K562 (cell line): ENCODE measurements at regions not wholly inside any gene's neighbourhood (a gene's known extent, or its start where the extent isn't known, plus 50 kb on each side); places are given as distances from the start of the nearest gene placed in this dataset.

Experiments used
- ATAC-seq: fragments of 200-7000 bp; cut with Tn5 transposase; 3 replicates; pipeline ENCODE4 v1.9.1; 2020; ENCODE audit warnings: moderate library complexity
- BruUV-seq: library from RNA; stranded (reverse); fragments of 400-500 nt; replicated peaks from 2 replicates; lab custom pipeline; 2021; lab: Mats Ljungman, UMichigan
- CTCF ChIA-PET: fragments of 300-600 bp; formaldehyde crosslinking; extraction: SDS; loops from one replicate; lab custom pipeline; 2021; ENCODE audit warnings: low intra/inter-chr PET ratio; lab: Yijun Ruan, JAX
- POLR2A ChIA-PET: fragments of 300-600, 350-650 bp; sonication (Branson Sonifier 250); formaldehyde crosslinking; extraction: SDS; loops from one replicate; lab custom pipeline; 2021; ENCODE audit warnings: antibody characterized with exemption, inconsistent platforms; lab: Yijun Ruan, JAX
- DNase-seq, 4 experiments: peaks; one replicate each; pipeline versions ENCODE4 v3.0.0 to v3.0.0-alpha.2; 2011 to 2018; ENCODE audit warnings: low spot score in 3 of 4, mixed read lengths in 3 of 4; ENCODE audit errors: extremely low read depth in 1 of 4
- FAIRE-seq: peaks from 2 replicates; lab custom pipeline; 2011; peaks lifted over from hg19 to GRCh38; lab: Jason Lieb, UNC
- H2AFZ ChIP-seq: 2 replicates; pipeline ENCODE4 v1.6.0; 2011; ENCODE audit warnings: low read depth, low read length, control low read depth, inconsistent platforms
- H3K27ac ChIP-seq: fragments of 200-600 bp; 3 replicates; pipeline ENCODE4 v1.8.0; 2011; ENCODE audit warnings: low read depth, mild to moderate bottlenecking, control low read depth, inconsistent platforms, low read length, moderate library complexity, mixed read lengths; ENCODE audit errors: extremely low read depth
- H3K27me3 ChIP-seq, 2 experiments: fragments of 300-600 bp in 1 of 2; 2 replicates in 1 of 2; 3 replicates in 1 of 2; pipeline versions ENCODE4 v1.6.0 to v1.8.0; 2011; ENCODE audit warnings: inconsistent platforms in 2 of 2, low read length in 2 of 2, mild to moderate bottlenecking in 1 of 2, mixed read lengths in 1 of 2, moderate library complexity in 1 of 2; ENCODE audit not compliant: control insufficient read depth in 2 of 2, insufficient read depth in 2 of 2
- H3K36me3 ChIP-seq: fragments of 300-600 bp; 3 replicates; pipeline ENCODE4 v1.8.0; 2011; ENCODE audit warnings: mild to moderate bottlenecking, low read length, inconsistent platforms; ENCODE audit not compliant: control insufficient read depth, insufficient read depth
- H3K4me1 ChIP-seq, 2 experiments: fragments of 200-600 bp in 1 of 2; replicated peaks in 1 of 2; 2 replicates in 1 of 2; 3 replicates in 1 of 2; pipeline versions ENCODE4 v1.5.1 to v1.8.0; 2011; ENCODE audit warnings: inconsistent platforms in 2 of 2, low read length in 2 of 2, mild to moderate bottlenecking in 1 of 2, mixed read lengths in 1 of 2, moderate library complexity in 1 of 2; ENCODE audit not compliant: control insufficient read depth in 2 of 2, insufficient read depth in 2 of 2
- H3K4me2 ChIP-seq: 2 replicates; pipeline ENCODE4 v1.6.1; 2011; ENCODE audit warnings: low read length, control low read depth, inconsistent platforms, mixed read lengths; ENCODE audit not compliant: insufficient read depth
- H3K4me3 ChIP-seq: fragments of 200-600 bp; sonication (generic), shearing (Covaris generic); 2 replicates; pipeline ENCODE4 v1.5.1; 2016; ENCODE audit warnings: control low read depth, inconsistent platforms
- H3K79me2 ChIP-seq: fragments of 200-600 bp; 3 replicates; pipeline ENCODE4 v1.8.0; 2011; ENCODE audit warnings: low read length, inconsistent platforms; ENCODE audit not compliant: control insufficient read depth, insufficient read depth
- H3K9ac ChIP-seq, 2 experiments: 2 replicates each; pipeline versions ENCODE4 v1.6.0 to v1.6.1; 2011; ENCODE audit warnings: low read depth in 2 of 2, low read length in 2 of 2, control low read depth in 1 of 2, inconsistent platforms in 1 of 2, mild to moderate bottlenecking in 1 of 2, mixed read lengths in 1 of 2; ENCODE audit not compliant: insufficient read depth in 1 of 2
- H3K9me1 ChIP-seq: one replicate; pipeline ENCODE4 v1.6.0; 2011; ENCODE audit warnings: inconsistent platforms, mild to moderate bottlenecking, low read length, moderate library complexity; ENCODE audit not compliant: control insufficient read depth, insufficient read depth
- H3K9me3 ChIP-seq: replicated peaks from 2 replicates; pipeline ENCODE4 v1.5.1; 2011; ENCODE audit warnings: low read depth, low read length, inconsistent platforms; ENCODE audit not compliant: control insufficient read depth, insufficient read depth
- H4K20me1 ChIP-seq: replicated peaks from 2 replicates; pipeline ENCODE4 v1.6.1; 2011; ENCODE audit warnings: low read length, inconsistent platforms, mixed read lengths; ENCODE audit not compliant: control insufficient read depth, insufficient read depth
- CAMTA2 ChIP-seq: fragments of 250-450 bp; sonication (Bioruptor Pico); conservative IDR thresholded peaks from 2 replicates; pipeline ENCODE4 v1.5.1; 2022
- DMBX1 ChIP-seq: fragments of 250-450 bp; sonication (Bioruptor Pico); IDR thresholded peaks from 2 replicates; pipeline ENCODE4 v1.8.0; 2022; ENCODE audit warnings: inconsistent platforms, mild to moderate bottlenecking, moderate library complexity, borderline replicate concordance
- FOS ChIP-seq: IDR thresholded peaks from 3 replicates; pipeline ENCODE4 v1.6.1; 2011; ENCODE audit not compliant: insufficient read length; ENCODE audit errors: extremely low read depth
- FOXP4 ChIP-seq: sonication (generic); formaldehyde crosslinking; IDR thresholded peaks from 2 replicates; pipeline ENCODE4 v1.8.0; 2022; ENCODE audit warnings: mild to moderate bottlenecking, missing genetic modification reagents, borderline replicate concordance
- HMBOX1 ChIP-seq: sonication (generic); IDR thresholded peaks from 2 replicates; pipeline ENCODE4 v1.6.1; 2016
- HMGXB4 ChIP-seq: sonication (generic); formaldehyde crosslinking; IDR thresholded peaks from 2 replicates; pipeline ENCODE4 v1.8.1; 2023; ENCODE audit warnings: mild to moderate bottlenecking, missing genetic modification reagents
- KDM5B ChIP-seq: fragments of 200-600 bp; sonication (generic); IDR thresholded peaks from 2 replicates; pipeline ENCODE4 v1.6.1; 2012; ENCODE audit warnings: low read depth, mild to moderate bottlenecking, moderate library complexity, low read length, control low read depth, inconsistent platforms; ENCODE audit not compliant: insufficient replicate concordance
- LEF1 ChIP-seq: fragments of 450-650 bp; IDR thresholded peaks from 2 replicates; pipeline ENCODE4 v1.6.1; 2016; ENCODE audit warnings: mild to moderate bottlenecking
- MBD1 ChIP-seq: fragments of 250-450 bp; sonication (Bioruptor Pico); IDR thresholded peaks from 2 replicates; pipeline ENCODE4 v1.8.0; 2022; ENCODE audit warnings: inconsistent platforms
- TAF1 ChIP-seq: IDR thresholded peaks from 2 replicates; pipeline ENCODE4 v1.6.1; 2011; ENCODE audit warnings: mild to moderate bottlenecking, low read length, moderate library complexity; ENCODE audit not compliant: insufficient read depth, control insufficient read depth, severe bottlenecking; ENCODE audit errors: extremely low read depth
- WGBS: fragments of 100-300 bp; shearing (Covaris generic); methylation state at CpG from one replicate; pipeline ENCODE4 v1.1.6; 2016; ENCODE audit warnings: low coverage, mixed read lengths; ENCODE audit not compliant: insufficient coverage; ENCODE audit errors: missing lambda C conversion rate; 5-methylcytosine and 5-hydroxymethylcytosine counted together
- in situ Hi-C: fragments of 300-500 bp; cut with MboI; formaldehyde crosslinking; loops from 4 replicates; pipeline ENCODE4 v1.15.0; 2018; ENCODE audit warnings: inconsistent platforms, mixed read lengths
- intact Hi-C: fragments of 100-400 bp; cut with micrococcal nuclease; formaldehyde crosslinking; loops from 2 replicates; pipeline ENCODE4 v1.14.2; 2022

GRCh38 chr14:55938249-55938791 is 179.9 kb upstream of the PELI2 start (continued):
- TF ChIP-seq MBD1 (CRISPR knock-in tag) (no peak), HMBOX1 (no peak), LEF1 (no peak)
- TF ChIP-seq, all 486 proteins: peak for 0

- no peak for FAIRE-seq
- TF ChIP-seq HMGXB4 (CRISPR knock-in tag) (no peak), KDM5B (no peak), CAMTA2 (CRISPR knock-in tag) (no peak), DMBX1 (no peak), FOS (no peak), FOXP4 (no peak), TAF1 (no peak)
- TF ChIP-seq, all 486 proteins: peak for 0
- no peak overlapping the region for H2AFZ ChIP-seq
- no peak overlapping the region for H3K27ac ChIP-seq
- WGBS, result 2% methylated on average over 4 of the region's 4 CpGs
- no peaks in the 10 kb centered on the region for H3K4me1 ChIP-seq
- ChIA-PET POLR2A (interaction anchor here (0.7 kb wide), 1 partner anchor 531 kb away, joined by 3 read pairs; no protein-coding TSS in a partner anchor), CTCF (no interaction called here)
- no peak for DNase-seq
- H3K4me2 ChIP-seq, result no peak overlapping the region
- in situ Hi-C loops, result no loop called here
- H4K20me1 ChIP-seq, result no peaks in the 10 kb centered on the region
- peaks cover 0 to 8% of the 10 kb centered on the region in 2 experiments; a peak in 2 of 5 replicates for H3K27me3 ChIP-seq
- no peaks in the 10 kb centered on the region for H3K9me1 ChIP-seq
- H3K4me3 ChIP-seq, result no peak overlapping the region
- no peak for ATAC-seq
- no peak overlapping the region for H3K9ac ChIP-seq
- intact Hi-C loops, result no loop called here
- no TSS peak for BruUV-seq
- H3K36me3 ChIP-seq, result no peaks in the 10 kb centered on the region
- H3K79me2 ChIP-seq, result no peaks in the 10 kb centered on the region
- H3K9me3 ChIP-seq, result no peaks in the 10 kb centered on the region
Observed at GRCh38 chr14:55942076-55942654, 176.0 kb upstream of the PELI2 start.
